Colonic mucosa (tissue), 4 donors: ENCODE measurements at regions not wholly inside any gene's neighbourhood (a gene's known extent, or its start where the extent isn't known, plus 50 kb on each side); places are given as distances from the start of the nearest gene placed in this dataset.

Source experiments
- DNase-seq: peaks from one replicate; pipeline ENCODE4 v3.0.0-alpha.2; 2020
- H3K27ac ChIP-seq: fragments of 200-600 bp; one replicate; pipeline ENCODE4 v1.8.0; 2021
- H3K27me3 ChIP-seq: fragments of 200-600 bp; one replicate; pipeline ENCODE4 v1.8.0; 2021
- H3K36me3 ChIP-seq: fragments of 200-600 bp; one replicate; pipeline ENCODE4 v1.8.0; 2021
- H3K4me1 ChIP-seq: fragments of 200-600 bp; one replicate; pipeline ENCODE4 v1.8.0; 2021; ENCODE audit warnings: mild to moderate bottlenecking
- H3K4me3 ChIP-seq: fragments of 200-600 bp; one replicate; pipeline ENCODE4 v1.8.0; 2021
- H3K9ac ChIP-seq, 2 donors: one replicate each; pipeline ENCODE4 v1.7.0; 2013; ENCODE audit warnings: control low read depth in 2 of 2, low read depth in 2 of 2, low read length in 2 of 2
- H3K9me3 ChIP-seq: fragments of 200-600 bp; one replicate; pipeline ENCODE4 v1.8.0; 2021
- CTCF ChIP-seq: fragments of 200-600 bp; IDR thresholded peaks from one replicate; pipeline ENCODE4 v1.8.0; 2022; ENCODE audit warnings: antibody characterized with exemption, mild to moderate bottlenecking
- intact Hi-C: fragments of 100-400 bp; cut with DNase I; formaldehyde crosslinking; loops from one replicate; pipeline ENCODE4 v1.14.1; 2022
- donor health status: healthy.
- donor health status: DM: no; HTN: no; CAD: no.
- donor health status: DM: no; HTN: no; CAD: no.

DNA sequence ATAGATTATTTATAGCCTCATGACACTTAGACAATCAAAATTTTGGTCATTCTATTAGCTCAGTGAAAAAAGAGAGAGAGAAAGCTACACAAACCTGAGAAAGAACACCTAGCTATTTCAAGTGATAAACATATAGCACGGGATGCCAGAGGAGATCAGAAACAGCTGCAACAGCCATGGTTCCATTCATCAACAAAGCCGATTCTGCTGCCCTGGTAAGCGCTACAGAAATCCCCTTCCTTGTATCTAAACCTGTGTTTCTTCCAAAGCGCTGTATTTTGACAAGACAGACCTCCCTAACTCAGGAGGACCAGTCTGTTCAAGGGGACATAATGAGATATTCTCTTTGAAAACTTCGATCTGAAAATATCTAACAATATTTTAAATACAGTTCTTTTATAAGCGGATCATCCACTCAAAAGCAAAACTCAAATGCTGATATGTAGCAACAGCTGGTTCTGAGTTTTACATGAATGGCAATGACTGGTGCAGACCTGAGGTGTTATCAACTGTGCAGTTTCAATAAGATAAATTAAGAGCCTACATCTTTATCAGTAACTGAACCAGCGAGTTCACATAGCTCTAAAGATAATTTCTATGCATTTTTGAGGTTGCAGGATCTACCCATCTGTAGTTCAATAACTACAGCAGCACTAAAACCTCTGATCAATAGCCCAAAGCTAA, 447.8 kb downstream of the FRK start:
- no peak overlapping the region for H3K27ac ChIP-seq
- no peak for TF ChIP-seq CTCF
- no peak overlapping the region for H3K9ac ChIP-seq
- H3K4me1 ChIP-seq: no peaks in the 10 kb centered on the region
- no peaks in the 10 kb centered on the region for H3K9me3 ChIP-seq
- intact Hi-C loops: no loop called here
- H3K36me3 ChIP-seq: no peaks in the 10 kb centered on the region
- no peak for DNase-seq
- no peak overlapping the region for H3K4me3 ChIP-seq
- no peaks in the 10 kb centered on the region for H3K27me3 ChIP-seq

DNA sequence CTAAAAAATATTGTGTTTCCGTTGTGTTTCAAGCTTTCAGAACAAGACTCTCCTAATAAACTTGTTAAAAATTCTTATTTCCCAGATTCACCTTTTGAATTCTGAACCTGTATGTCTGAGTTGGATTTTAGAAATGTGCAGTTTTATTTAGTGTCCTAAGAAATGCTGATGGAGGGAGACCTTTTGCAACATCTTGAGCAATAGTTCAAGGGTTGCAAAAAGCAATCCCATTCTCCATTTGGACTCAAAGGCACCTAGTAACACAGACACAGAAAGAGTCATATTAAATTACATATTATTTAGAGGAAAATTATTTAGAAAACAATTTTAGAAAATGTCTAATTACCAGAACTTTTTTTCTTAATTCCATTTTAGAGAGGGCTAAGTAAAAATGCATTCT, 448.5 kb downstream of the FRK start:
- no peaks in the 10 kb centered on the region for H3K9me3 ChIP-seq
- no peaks in the 10 kb centered on the region for H3K27me3 ChIP-seq
- H3K4me3 ChIP-seq: no peak overlapping the region
- no peak overlapping the region for H3K9ac ChIP-seq
- no peaks in the 10 kb centered on the region for H3K4me1 ChIP-seq
- no peak for DNase-seq
- no peak for TF ChIP-seq CTCF
- H3K36me3 ChIP-seq: no peaks in the 10 kb centered on the region
- no peak overlapping the region for H3K27ac ChIP-seq
- intact Hi-C loops: no loop called here

GRCh38 chr6:115610696-115611095, 450.0 kb downstream of the FRK start:
- no peak for TF ChIP-seq CTCF
- Histone ChIP-seq H3K4me3 (no peak overlapping the region), H3K27me3 (no peaks in the 10 kb centered on the region), H3K4me1 (no peaks in the 10 kb centered on the region), H3K36me3 (no peaks in the 10 kb centered on the region), H3K9me3 (no peaks in the 10 kb centered on the region), H3K9ac (no peak overlapping the region), H3K27ac (no peak overlapping the region)
- DNase-seq: no peak
- intact Hi-C loops: no loop called here

- Histone ChIP-seq H3K36me3 (no peaks in the 10 kb centered on the region), H3K4me3 (no peak overlapping the region), H3K4me1 (no peaks in the 10 kb centered on the region), H3K27me3 (no peaks in the 10 kb centered on the region), H3K9ac (no peak overlapping the region), H3K27ac (no peak overlapping the region), H3K9me3 (no peaks in the 10 kb centered on the region)
- TF ChIP-seq CTCF: no peak
- intact Hi-C loops: no loop called here
- DNase-seq: no peak
These were observed 451.6 kb downstream of the FRK start for GRCh38 chr6:115609111-115609510.

DNA sequence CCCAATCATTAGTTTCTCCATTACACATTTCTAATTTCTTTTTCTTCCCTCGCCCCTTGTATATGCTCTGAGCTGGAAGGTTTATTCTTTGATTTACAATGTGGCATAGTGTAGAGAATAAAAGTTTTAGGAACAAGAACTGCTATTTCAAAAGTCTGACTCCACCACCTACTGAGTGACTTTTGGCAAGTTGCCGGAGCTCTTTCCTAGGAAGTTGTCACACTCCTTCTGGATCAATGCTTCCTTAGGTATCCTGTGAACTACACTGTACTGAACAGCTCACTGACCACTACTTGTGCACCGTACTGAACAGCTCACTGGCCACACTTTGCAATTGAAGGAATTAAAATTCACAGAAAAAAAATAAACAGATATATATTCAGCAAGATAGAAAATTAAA, 458.2 kb downstream of the FRK start:
- Histone ChIP-seq H3K36me3 (no peaks in the 10 kb centered on the region), H3K4me3 (no peak overlapping the region), H3K9me3 (no peaks in the 10 kb centered on the region), H3K4me1 (no peaks in the 10 kb centered on the region), H3K27me3 (no peaks in the 10 kb centered on the region), H3K27ac (no peak overlapping the region), H3K9ac (no peak overlapping the region)
- no peak for DNase-seq
- intact Hi-C loops: no loop called here
- TF ChIP-seq CTCF: no peak
